NB4 (cell line): ENCODE measurements at regions not wholly inside any gene's neighbourhood (a gene's known extent, or its start where the extent isn't known, plus 50 kb on each side); places are given as distances from the start of the nearest gene placed in this dataset.

ENCODE experiments used
- MYC ChIP-seq: IDR thresholded peaks from 2 replicates; pipeline ENCODE4 v1.6.1; 2011; ENCODE audit warnings: low read depth, low read length
- POLR2A ChIP-seq: IDR thresholded peaks from 2 replicates; pipeline ENCODE4 v1.6.1; 2011; ENCODE audit warnings: mild to moderate bottlenecking; ENCODE audit not compliant: insufficient read length; ENCODE audit errors: extremely low read depth
- TF ChIP-seq, protein P1 (sequence below): IDR thresholded peaks from one replicate; pipeline ENCODE4 v1.5.1; 2012; ENCODE audit warnings: low read depth, low read length
- TF ChIP-seq, protein P2 (sequence below): IDR thresholded peaks from 2 replicates; pipeline ENCODE4 v1.6.1; 2011; ENCODE audit warnings: low read depth, low read length

DNA sequence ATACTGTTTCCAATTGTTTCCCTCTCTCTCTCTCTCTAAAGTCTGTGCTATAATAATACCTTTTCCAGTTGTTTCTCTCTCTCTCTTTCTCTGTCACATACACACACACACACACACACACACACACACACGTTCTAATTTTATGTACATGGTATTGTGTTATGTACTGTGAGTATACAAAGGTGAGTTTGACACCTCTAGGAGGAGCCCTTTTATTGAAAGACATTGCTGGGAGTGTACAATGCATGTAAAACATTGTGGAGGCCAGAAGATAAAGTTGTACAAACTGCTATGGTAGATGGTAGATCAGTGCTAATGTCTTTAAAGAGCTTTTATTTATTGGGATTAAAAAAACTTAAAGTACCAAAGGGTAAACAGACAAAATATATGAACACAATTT is 53.6 kb downstream of the BLTP1 start:
- TF ChIP-seq MYC (no peak), POLR2A (no peak)
- TF ChIP-seq, protein P1, sequence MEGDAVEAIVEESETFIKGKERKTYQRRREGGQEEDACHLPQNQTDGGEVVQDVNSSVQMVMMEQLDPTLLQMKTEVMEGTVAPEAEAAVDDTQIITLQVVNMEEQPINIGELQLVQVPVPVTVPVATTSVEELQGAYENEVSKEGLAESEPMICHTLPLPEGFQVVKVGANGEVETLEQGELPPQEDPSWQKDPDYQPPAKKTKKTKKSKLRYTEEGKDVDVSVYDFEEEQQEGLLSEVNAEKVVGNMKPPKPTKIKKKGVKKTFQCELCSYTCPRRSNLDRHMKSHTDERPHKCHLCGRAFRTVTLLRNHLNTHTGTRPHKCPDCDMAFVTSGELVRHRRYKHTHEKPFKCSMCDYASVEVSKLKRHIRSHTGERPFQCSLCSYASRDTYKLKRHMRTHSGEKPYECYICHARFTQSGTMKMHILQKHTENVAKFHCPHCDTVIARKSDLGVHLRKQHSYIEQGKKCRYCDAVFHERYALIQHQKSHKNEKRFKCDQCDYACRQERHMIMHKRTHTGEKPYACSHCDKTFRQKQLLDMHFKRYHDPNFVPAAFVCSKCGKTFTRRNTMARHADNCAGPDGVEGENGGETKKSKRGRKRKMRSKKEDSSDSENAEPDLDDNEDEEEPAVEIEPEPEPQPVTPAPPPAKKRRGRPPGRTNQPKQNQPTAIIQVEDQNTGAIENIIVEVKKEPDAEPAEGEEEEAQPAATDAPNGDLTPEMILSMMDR, result no peak
- TF ChIP-seq, protein P2, sequence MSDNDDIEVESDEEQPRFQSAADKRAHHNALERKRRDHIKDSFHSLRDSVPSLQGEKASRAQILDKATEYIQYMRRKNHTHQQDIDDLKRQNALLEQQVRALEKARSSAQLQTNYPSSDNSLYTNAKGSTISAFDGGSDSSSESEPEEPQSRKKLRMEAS, result no peak
